ENCODE measurements at regions not wholly inside any gene's neighbourhood (a gene's known extent, or its start where the extent isn't known, plus 50 kb on each side); places are given as distances from the start of the nearest gene placed in this dataset.

DNA sequence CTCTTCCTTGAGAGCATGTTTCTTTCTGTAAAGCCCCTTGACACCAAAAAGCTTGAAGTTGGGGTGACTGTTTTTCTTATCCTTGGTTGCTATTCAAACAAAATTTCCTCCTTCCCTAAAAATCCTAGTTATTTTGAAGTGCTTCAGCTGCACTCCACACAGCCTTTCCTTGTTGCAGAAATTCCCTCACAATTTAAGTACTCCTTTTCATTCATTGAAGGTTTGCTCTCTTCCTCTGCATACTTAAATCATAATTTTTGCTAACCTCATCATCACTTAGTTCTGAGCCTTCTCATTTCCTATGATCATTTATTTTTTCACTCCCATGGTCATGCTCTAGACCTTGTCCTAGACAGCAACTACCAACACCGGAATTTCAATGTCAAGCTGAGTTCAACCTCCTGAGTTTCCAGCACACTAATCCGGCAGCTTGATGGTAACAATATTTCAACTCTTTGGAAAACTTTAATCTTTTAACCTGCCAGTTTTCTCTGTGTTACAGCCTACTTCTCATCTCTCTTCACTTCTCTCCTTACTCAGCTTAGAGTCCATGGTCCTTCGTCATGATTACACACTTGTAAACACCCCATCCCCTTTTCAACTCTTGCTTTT is 78.7 kb upstream of the ACTBL2 start:
- TF ChIP-seq POLR2AphosphoS5 (IDR thresholded peaks at IDR 0.05; ENCODE audit: borderline replicate concordance, low read depth, low read length) (no peak), EZH2 (IDR thresholded peaks at IDR 0.05) (no peak), FOXP2 (optimal IDR thresholded peaks at IDR 0.05; ENCODE audit: control extremely low read depth, extremely low read length, insufficient read depth) (no peak)

Data from SK-N-MC (cell line).